Endothelial cell of umbilical vein (primary cell): ENCODE measurements at regions not wholly inside any gene's neighbourhood (a gene's known extent, or its start where the extent isn't known, plus 50 kb on each side); places are given as distances from the start of the nearest gene placed in this dataset.

Experiments
- BruUV-seq: library from RNA; stranded (reverse); fragments of 400-500 nt; replicated peaks from 2 replicates; lab custom pipeline; 2021; lab: Mats Ljungman, UMichigan
- CTCF ChIA-PET: fragments of 300-600, 350-600 bp; sonication (Branson Sonifier 250); formaldehyde crosslinking; loops from one replicate; lab custom pipeline; 2021; ENCODE audit warnings: antibody characterized with exemption, inconsistent platforms; lab: Charles Lee
- POLR2A ChIA-PET: fragments of 300-600, 350-600 bp; sonication (Branson Sonifier 250); formaldehyde crosslinking; loops from one replicate; lab custom pipeline; 2021; ENCODE audit warnings: antibody characterized with exemption, inconsistent platforms; lab: Charles Lee
- DNase-seq: peaks from one replicate; pipeline ENCODE4 v3.0.0-alpha.2; 2011; ENCODE audit warnings: low read depth, low spot score
- FAIRE-seq: peaks from 2 replicates; lab custom pipeline; 2011; peaks lifted over from hg19 to GRCh38; lab: Jason Lieb, UNC
- H2AFZ ChIP-seq: 2 replicates; pipeline ENCODE4 v1.6.0; 2012; ENCODE audit warnings: low read depth, low read length, control low read depth, inconsistent platforms
- H3K27ac ChIP-seq: 2 replicates; pipeline ENCODE4 v1.5.1; 2011; ENCODE audit warnings: low read depth, mild to moderate bottlenecking, control low read depth, low read length, moderate library complexity; ENCODE audit not compliant: insufficient read depth
- H3K27me3 ChIP-seq, 2 experiments: 2 replicates each; pipeline versions ENCODE4 v1.6.0 to v1.6.1; 2011; ENCODE audit warnings: low read length in 2 of 2, mixed read lengths in 1 of 2; ENCODE audit not compliant: control insufficient read depth in 2 of 2, insufficient read depth in 2 of 2
- H3K36me3 ChIP-seq, 2 experiments: 2 replicates in 1 of 2; 3 replicates in 1 of 2; pipeline ENCODE4 v1.5.1; 2011; ENCODE audit warnings: low read length in 2 of 2, mild to moderate bottlenecking in 1 of 2, moderate library complexity in 1 of 2; ENCODE audit not compliant: control insufficient read depth in 2 of 2, insufficient read depth in 2 of 2; ENCODE audit errors: extremely low read depth in 1 of 2
- H3K4me1 ChIP-seq: 3 replicates; pipeline ENCODE4 v1.5.1; 2011; ENCODE audit warnings: mild to moderate bottlenecking, low read length; ENCODE audit not compliant: control insufficient read depth, insufficient read depth; ENCODE audit errors: extremely low read depth
- H3K4me2 ChIP-seq: 2 replicates; pipeline ENCODE4 v1.6.1; 2011; ENCODE audit warnings: low read length, control low read depth, mixed read lengths; ENCODE audit not compliant: insufficient read depth
- H3K4me3 ChIP-seq, 3 experiments: fragments of 200-600 bp in 1 of 3; sonication (generic), shearing (Covaris generic) in 1 of 3; replicated peaks in 1 of 3; 2 replicates each; pipeline ENCODE4 v1.5.1; 2011 to 2016; ENCODE audit warnings: control low read depth in 3 of 3, low read length in 3 of 3, mild to moderate bottlenecking in 2 of 3, inconsistent platforms in 1 of 3, low read depth in 1 of 3, moderate library complexity in 1 of 3; ENCODE audit not compliant: insufficient read depth in 1 of 3
- H3K79me2 ChIP-seq: 2 replicates; pipeline ENCODE4 v1.6.0; 2012; ENCODE audit warnings: low read length, inconsistent platforms; ENCODE audit not compliant: control insufficient read depth, insufficient read depth
- H3K9ac ChIP-seq: replicated peaks from 2 replicates; pipeline ENCODE3; 2011; ENCODE audit warnings: low read length, control low read depth; ENCODE audit not compliant: insufficient read depth; ENCODE audit errors: extremely low read depth
- H3K9me1 ChIP-seq: replicated peaks from 3 replicates; pipeline ENCODE4 v1.6.0; 2011; ENCODE audit warnings: mild to moderate bottlenecking, low read length; ENCODE audit not compliant: control insufficient read depth, insufficient read depth; ENCODE audit errors: extremely low read depth
- H3K9me3 ChIP-seq: replicated peaks from 2 replicates; pipeline ENCODE4 v1.5.1; 2012; ENCODE audit warnings: low read length, inconsistent platforms; ENCODE audit not compliant: control insufficient read depth, insufficient read depth
- H4K20me1 ChIP-seq: replicated peaks from 2 replicates; pipeline ENCODE3; 2011; ENCODE audit warnings: mild to moderate bottlenecking, low read length; ENCODE audit not compliant: control insufficient read depth, insufficient read depth; ENCODE audit errors: extremely low read depth
- EZH2 ChIP-seq: IDR thresholded peaks from 2 replicates; pipeline ENCODE4 v1.6.1; 2012; ENCODE audit warnings: borderline replicate concordance, low read depth, mild to moderate bottlenecking, moderate library complexity, low read length, inconsistent platforms; ENCODE audit not compliant: severe bottlenecking
- FOS ChIP-seq: IDR thresholded peaks from 2 replicates; pipeline ENCODE4 v1.6.1; 2011; ENCODE audit warnings: mild to moderate bottlenecking, low read length, moderate library complexity, borderline replicate concordance; ENCODE audit not compliant: insufficient read depth
- GATA2 ChIP-seq: IDR thresholded peaks from 2 replicates; pipeline ENCODE4 v1.7.0; 2011; ENCODE audit warnings: low read depth, mild to moderate bottlenecking, moderate library complexity, mixed read lengths, low read length; ENCODE audit not compliant: insufficient read length, insufficient read depth
- JUN ChIP-seq: IDR thresholded peaks from 2 replicates; pipeline ENCODE4 v1.6.1; 2011; ENCODE audit warnings: borderline replicate concordance, low read depth; ENCODE audit not compliant: insufficient read length, insufficient read depth
- MYC ChIP-seq: IDR thresholded peaks from one replicate; pipeline ENCODE4 v1.6.1; 2011; ENCODE audit warnings: mild to moderate bottlenecking, low read depth, low read length
- POLR2A ChIP-seq: IDR thresholded peaks from 2 replicates; pipeline ENCODE4 v1.6.1; 2012; ENCODE audit warnings: low read depth, mild to moderate bottlenecking, control low read depth, low read length
- POLR2AphosphoS5 ChIP-seq: IDR thresholded peaks from 2 replicates; pipeline ENCODE4 v1.6.1; 2012; ENCODE audit warnings: low read depth, mild to moderate bottlenecking, control low read depth, low read length, moderate library complexity; ENCODE audit not compliant: insufficient read depth
- dilution Hi-C: fragments of 300-500 bp; cut with MboI; formaldehyde crosslinking; loops from one replicate; pipeline ENCODE4 v1.15.0; 2019; ENCODE audit warnings: low sequenced_read_pairs; ENCODE audit not compliant: extremely low pct_ligation_motif_present
- intact Hi-C: fragments of 100-400 bp; cut with micrococcal nuclease; formaldehyde crosslinking; loops from one replicate; pipeline ENCODE4 v1.10.0; 2022
- TF ChIP-seq, protein P1 (sequence below), 2 donors: IDR thresholded peaks; 1 replicate in 1 of 2; 2 replicates in 1 of 2; pipeline ENCODE4 v1.5.1; 2011; ENCODE audit warnings: low read length in 2 of 2, mild to moderate bottlenecking in 2 of 2, moderate library complexity in 2 of 2, control low read depth in 1 of 2, inconsistent platforms in 1 of 2, low read depth in 1 of 2; ENCODE audit not compliant: insufficient read depth in 1 of 2; ENCODE audit errors: extremely low read depth in 1 of 2
- TF ChIP-seq, protein P2 (sequence below): IDR thresholded peaks from 2 replicates; pipeline ENCODE4 v1.6.1; 2011; ENCODE audit not compliant: insufficient read depth, insufficient read length

DNA sequence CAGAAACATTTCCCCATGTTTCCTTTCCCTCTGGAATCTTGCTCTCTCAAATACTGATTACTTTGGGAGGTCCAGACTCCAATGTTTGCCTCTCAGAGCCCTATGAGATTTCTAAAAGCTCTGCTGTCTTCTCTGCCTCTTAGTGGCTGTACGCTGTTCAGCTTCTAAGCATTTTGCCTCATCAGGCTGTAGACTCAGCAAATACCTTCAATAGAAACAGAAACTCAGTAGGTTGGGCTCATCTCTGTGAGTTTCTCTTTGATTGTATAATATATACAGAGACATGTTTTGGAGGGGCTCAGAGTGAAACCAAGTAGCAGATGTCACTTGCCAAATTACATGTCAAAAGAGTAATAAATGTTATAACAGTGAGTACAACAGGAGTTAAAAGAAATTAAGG lies 380.8 kb upstream of the MEIS2 start:
- Histone ChIP-seq H3K9ac (no peak overlapping the region), H3K27me3 (no peaks in the 10 kb centered on the region), H4K20me1 (no peaks in the 10 kb centered on the region), H3K9me1 (no peaks in the 10 kb centered on the region), H2AFZ (no peak overlapping the region), H3K79me2 (no peaks in the 10 kb centered on the region), H3K27ac (no peak overlapping the region), H3K4me3 (no peak overlapping the region), H3K36me3 (no peaks in the 10 kb centered on the region), H3K4me1 (no peaks in the 10 kb centered on the region), H3K4me2 (no peak overlapping the region), H3K9me3 (peaks cover 2% of the 10 kb centered on the region)
- DNase-seq (no peak), FAIRE-seq (no peak)
- ChIA-PET POLR2A (no interaction called here), CTCF (no interaction called here)
- TF ChIP-seq POLR2A: no peak
- no peak for TF ChIP-seq FOS
- TF ChIP-seq JUN: no peak
- no peak for TF ChIP-seq GATA2
- TF ChIP-seq MYC: no peak
- TF ChIP-seq EZH2: no peak
- TF ChIP-seq POLR2AphosphoS5: no peak
- TF ChIP-seq, protein P1, sequence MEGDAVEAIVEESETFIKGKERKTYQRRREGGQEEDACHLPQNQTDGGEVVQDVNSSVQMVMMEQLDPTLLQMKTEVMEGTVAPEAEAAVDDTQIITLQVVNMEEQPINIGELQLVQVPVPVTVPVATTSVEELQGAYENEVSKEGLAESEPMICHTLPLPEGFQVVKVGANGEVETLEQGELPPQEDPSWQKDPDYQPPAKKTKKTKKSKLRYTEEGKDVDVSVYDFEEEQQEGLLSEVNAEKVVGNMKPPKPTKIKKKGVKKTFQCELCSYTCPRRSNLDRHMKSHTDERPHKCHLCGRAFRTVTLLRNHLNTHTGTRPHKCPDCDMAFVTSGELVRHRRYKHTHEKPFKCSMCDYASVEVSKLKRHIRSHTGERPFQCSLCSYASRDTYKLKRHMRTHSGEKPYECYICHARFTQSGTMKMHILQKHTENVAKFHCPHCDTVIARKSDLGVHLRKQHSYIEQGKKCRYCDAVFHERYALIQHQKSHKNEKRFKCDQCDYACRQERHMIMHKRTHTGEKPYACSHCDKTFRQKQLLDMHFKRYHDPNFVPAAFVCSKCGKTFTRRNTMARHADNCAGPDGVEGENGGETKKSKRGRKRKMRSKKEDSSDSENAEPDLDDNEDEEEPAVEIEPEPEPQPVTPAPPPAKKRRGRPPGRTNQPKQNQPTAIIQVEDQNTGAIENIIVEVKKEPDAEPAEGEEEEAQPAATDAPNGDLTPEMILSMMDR (IDR thresholded peaks at IDR 0.05; ENCODE audit: extremely low read depth in 1 of 2, insufficient read depth in 1 of 2, low read depth in 1 of 2, low read length in 2 of 2): no peak
- TF ChIP-seq, protein P2, sequence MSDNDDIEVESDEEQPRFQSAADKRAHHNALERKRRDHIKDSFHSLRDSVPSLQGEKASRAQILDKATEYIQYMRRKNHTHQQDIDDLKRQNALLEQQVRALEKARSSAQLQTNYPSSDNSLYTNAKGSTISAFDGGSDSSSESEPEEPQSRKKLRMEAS: no peak
- no TSS peak for BruUV-seq
- intact Hi-C loops (no loop called here), dilution Hi-C loops (no loop called here)
